ENCODE measurements at regions not wholly inside any gene's neighbourhood (a gene's known extent, or its start where the extent isn't known, plus 50 kb on each side); places are given as distances from the start of the nearest gene placed in this dataset.

DNA sequence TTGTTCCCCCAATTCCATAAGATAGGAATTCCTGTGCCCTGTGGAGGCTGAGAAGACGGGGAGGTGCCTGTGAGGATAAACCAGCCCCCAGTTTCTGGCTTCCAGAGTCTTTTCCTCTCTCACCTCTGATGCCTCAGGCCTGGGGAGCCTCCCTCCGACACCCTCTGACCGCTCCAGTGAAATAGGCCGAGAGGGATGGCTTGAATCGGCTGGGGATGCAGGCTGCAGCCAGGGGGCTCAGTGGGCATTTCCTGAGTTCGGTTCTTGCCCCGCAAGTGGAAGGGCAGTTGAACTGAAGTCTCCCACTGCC is 339.4 kb downstream of the SEC14L1 start:
- no peak for DNase-seq

- no peak for DNase-seq
These were observed 339.9 kb downstream of the SEC14L1 start for GRCh38 chr17:77480509-77481215.

- DNase-seq: no peak
These were observed 341.0 kb downstream of the SEC14L1 start for GRCh38 chr17:77481476-77482374.

GRCh38 chr17:77482375-77483127 is 341.8 kb downstream of the SEC14L1 start:
- DNase-seq: no peak

GRCh38 chr17:77483128-77483598 is 342.4 kb downstream of the SEC14L1 start:
- DNase-seq: no peak

- no peak for DNase-seq
These were observed 343.3 kb downstream of the SEC14L1 start for GRCh38 chr17:77484111-77484510.

- no peak for DNase-seq
These were observed 344.5 kb downstream of the SEC14L1 start for GRCh38 chr17:77485089-77485833.

GRCh38 chr17:77487211-77487629 is 346.5 kb downstream of the SEC14L1 start:
- no peak for DNase-seq

- DNase-seq: no peak
These were observed 347.1 kb downstream of the SEC14L1 start for GRCh38 chr17:77487677-77488530.

DNA sequence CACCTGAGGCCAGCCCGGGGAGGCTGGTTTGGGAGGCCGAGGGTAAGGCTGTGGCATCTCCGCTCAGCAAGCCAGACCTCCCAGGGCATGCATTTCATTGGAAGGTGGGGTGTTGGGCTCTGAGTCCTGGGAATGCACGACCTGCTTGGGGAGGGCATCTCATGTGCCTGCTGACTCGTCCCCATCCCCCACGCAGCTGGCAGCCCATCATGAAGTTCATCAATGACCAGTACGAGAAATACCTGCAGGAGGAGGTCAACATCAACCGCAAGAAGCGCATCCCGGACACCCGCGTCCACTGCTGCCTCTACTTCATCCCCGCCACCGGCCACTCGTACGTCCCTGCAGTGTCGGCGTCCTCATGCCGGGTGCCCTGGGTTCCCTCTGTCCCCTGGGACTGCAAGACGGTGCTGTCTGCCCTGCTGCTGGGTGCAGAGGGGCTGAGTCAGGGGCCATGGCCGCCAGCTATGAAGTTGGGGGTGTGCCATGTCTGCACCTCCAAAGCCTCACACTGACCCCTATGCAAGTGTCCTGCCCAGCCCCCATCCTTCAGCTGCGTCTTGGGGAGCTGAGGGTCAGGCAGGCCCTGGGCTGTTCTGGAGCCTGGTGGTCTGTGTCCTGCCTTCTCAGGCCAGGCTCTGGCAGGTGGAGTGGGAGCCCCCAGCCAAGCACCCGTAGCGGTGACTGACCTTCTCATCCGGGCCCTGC is 347.9 kb downstream of the SEC14L1 start:
- DNase-seq: no peak

- DNase-seq: no peak
These were observed 348.6 kb downstream of the SEC14L1 start for GRCh38 chr17:77489239-77489892.

DNA sequence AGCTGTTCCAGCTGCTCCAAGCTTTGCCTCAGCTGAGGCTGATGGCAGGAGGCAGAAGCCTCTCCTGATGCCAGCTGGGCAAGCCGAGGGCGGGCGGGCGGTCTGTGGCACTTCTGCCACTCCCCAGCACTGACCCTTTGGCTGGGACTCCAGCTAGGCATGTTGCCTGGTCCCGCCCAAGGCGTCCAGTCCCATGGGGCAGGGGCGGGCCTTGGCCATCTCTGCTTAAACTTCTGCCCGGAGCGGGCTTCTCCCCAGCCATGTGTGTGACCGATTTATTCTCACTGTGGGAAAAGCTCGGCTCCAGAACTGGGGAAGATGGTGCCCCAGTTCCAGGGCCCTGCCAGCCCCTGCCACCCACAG is 349.1 kb downstream of the SEC14L1 start:
- no peak for DNase-seq

DNA sequence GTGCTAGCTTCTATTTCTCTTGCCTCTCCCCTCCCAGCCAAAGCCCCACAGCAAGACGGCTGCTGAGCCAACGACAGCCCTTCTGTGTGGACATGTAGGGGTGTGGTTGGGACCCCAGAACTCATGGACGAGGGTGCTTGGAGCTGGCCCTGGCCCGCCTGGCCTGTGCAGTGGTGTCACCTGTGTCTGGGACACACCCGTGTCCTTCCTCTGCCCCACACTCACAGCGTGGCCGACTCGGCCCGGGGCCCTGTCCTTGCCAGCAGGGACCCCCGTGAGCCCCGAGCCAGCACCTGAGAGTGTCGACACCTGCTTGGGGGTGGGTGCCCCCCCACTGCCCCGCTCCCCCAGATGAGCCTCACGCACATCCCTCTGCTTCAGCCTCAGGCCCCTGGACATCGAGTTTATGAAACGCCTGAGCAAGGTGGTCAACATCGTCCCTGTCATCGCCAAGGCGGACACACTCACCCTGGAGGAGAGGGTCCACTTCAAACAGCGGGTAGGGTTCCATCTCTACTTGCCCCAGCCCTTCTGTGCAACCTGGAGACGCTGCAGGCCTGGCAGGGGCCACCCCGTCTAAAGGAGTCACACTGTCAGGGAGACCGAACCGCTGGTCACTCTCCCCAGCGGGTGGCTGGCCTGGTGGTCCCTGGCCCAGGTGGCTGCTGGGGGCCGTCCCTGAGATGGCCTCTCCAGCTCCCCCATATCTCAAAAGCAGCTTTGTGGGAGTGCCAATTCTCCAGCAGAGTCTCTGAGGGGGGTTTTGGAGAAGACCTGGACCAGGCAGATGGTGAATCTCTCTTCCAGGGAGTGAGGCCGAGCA is 349.8 kb downstream of the SEC14L1 start:
- DNase-seq: no peak

- no peak for DNase-seq
These were observed 351.2 kb downstream of the SEC14L1 start for GRCh38 chr17:77491921-77492445.

DNA sequence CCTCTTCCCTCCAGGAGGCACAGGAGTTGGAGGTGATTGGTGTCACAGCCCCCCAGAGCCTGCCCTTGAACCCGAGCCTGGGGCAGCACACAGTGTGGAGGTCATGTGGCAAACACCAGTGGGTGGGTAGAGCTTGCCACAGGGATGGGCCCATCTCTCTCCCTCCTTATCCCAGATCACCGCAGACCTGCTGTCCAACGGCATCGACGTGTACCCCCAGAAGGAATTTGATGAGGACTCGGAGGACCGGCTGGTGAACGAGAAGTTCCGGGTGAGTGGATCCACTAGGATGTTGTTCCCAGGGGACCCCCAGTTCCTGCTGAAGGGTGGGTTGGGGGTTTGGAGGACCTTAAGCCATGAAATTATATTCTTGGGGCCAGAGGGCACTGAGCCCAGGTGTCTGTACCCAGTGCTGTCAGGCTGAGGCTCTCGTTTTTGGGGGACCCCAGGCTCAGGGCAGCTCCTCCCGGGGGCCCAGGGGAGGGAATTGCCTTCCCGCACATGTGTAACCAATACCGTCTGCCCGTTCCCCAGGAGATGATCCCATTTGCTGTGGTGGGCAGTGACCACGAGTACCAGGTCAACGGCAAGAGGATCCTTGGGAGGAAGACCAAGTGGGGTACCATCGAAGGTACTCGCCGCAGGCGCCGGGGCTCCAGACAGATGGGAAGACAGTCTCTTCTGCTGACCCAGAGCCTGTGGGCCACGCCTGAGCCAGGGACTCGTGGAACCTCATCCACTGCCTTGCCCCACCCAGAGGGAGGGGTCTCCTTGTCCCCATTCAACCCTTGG is 351.9 kb downstream of the SEC14L1 start:
- no peak for DNase-seq

DNA sequence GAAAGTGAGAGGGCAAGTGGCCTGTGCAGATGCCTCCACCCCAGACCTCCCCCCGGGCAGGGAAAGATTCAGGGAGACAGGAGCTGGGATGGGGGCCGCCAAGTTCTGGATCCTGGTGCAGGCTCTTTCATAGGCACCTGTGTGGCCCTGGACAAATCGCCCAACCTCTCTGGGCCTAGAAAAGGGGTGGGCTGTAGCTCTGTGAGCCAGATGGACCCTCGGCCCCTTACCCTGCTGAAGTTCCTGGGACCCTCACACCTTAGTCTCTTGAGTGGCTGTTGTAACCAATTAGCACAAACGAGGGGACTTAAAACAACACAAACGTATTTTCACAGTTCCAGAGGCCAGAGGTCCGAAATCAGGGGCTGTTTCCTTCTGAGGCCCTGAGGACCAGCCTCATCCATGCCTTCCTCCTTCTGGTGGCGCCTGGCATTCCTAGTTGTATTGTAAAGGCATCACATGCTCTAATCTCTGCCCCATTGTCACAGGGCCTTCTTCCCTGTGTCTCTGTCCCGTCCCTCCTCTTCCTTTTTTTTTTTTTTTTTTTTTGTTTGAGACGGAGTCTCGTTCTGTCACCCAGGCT is 352.6 kb downstream of the SEC14L1 start:
- DNase-seq: no peak

DNA sequence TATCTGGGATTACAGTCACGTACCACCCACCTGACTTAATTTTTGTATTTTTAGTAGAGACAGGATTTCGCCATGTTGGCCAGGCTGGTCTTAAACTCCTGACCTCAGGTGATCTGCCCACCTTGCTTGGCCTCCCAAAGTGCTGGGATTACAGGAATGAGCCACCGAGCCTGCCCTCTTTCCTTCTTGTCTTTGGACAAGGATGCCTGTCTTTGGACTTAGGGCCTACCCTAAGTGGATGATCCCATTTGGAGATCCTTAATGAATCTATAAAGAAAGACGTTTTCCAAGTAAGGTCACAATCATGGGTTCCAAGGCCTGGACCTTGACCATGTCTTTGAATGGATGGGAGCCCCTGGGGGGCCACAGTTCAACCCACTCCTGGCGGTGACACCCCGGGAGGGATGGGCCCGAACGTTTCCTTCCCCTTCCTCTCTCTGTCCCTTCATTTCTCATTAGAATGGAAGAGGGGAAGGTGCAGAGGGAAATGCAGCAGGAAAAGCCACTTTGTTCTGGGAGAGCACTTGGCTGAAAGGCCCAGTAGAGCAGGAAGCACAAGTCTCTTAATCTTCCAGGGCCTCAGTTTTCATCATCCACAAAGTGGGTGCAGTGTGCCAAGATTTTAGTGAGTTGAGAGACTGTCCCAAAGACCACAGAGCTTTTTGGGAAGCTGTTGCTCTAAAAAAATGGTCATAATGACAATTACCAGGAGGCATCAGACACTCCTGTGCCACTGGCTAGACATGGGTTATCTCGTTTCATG is 353.3 kb downstream of the SEC14L1 start:
- DNase-seq: no peak
